Body of pancreas (tissue), 4 donors: ENCODE measurements at regions not wholly inside any gene's neighbourhood (a gene's known extent, or its start where the extent isn't known, plus 50 kb on each side); places are given as distances from the start of the nearest gene placed in this dataset.

Experiments used
- POLR2A ChIP-seq, 3 donors: fragments of 450-650 bp; IDR thresholded peaks; one replicate each; pipeline ENCODE4 v1.6.1; 2016; ENCODE audit warnings: antibody characterized with exemption in 3 of 3, mild to moderate bottlenecking in 2 of 3
- TF ChIP-seq, protein P1 (sequence below), 7 experiments: fragments of 450-650 bp in 4 of 7; fragments of 200-600 bp in 3 of 7; sonication (generic) in 3 of 7; IDR thresholded peaks; one replicate each; pipeline ENCODE4 v1.5.1; 2016 to 2019; ENCODE audit warnings: antibody characterized with exemption in 7 of 7

DNA sequence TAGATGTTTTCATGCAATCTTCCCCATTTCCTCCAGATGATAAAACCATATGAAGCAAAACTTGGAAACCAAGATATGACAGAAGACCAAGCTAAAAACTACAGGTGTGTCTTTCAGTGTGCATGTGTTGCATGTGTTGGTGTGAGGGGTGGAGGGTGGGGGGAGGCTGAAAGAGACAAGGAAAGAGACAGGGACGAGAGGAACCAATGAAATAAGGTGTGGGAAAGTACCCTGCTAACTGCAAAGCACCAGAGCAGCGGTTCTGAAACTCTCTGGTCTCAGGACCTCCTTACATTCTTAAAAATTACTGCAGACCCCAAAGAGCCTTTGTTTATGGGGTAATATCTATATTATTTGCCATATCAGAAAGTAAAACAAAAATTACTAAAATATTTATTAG is 87.4 kb upstream of the HIVEP3 start:
- TF ChIP-seq POLR2A (IDR thresholded peaks at IDR 0.05) = no peak
- TF ChIP-seq, protein P1, sequence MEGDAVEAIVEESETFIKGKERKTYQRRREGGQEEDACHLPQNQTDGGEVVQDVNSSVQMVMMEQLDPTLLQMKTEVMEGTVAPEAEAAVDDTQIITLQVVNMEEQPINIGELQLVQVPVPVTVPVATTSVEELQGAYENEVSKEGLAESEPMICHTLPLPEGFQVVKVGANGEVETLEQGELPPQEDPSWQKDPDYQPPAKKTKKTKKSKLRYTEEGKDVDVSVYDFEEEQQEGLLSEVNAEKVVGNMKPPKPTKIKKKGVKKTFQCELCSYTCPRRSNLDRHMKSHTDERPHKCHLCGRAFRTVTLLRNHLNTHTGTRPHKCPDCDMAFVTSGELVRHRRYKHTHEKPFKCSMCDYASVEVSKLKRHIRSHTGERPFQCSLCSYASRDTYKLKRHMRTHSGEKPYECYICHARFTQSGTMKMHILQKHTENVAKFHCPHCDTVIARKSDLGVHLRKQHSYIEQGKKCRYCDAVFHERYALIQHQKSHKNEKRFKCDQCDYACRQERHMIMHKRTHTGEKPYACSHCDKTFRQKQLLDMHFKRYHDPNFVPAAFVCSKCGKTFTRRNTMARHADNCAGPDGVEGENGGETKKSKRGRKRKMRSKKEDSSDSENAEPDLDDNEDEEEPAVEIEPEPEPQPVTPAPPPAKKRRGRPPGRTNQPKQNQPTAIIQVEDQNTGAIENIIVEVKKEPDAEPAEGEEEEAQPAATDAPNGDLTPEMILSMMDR (IDR thresholded peaks at IDR 0.05) = no peak
